Panc1 (cell line): ENCODE measurements at regions not wholly inside any gene's neighbourhood (a gene's known extent, or its start where the extent isn't known, plus 50 kb on each side); places are given as distances from the start of the nearest gene placed in this dataset.

ENCODE experiments used
- ATAC-seq: fragments of 200-7000 bp; cut with Tn5 transposase; 2 replicates; pipeline ENCODE4 v1.9.1; 2020; ENCODE audit warnings: mild to moderate bottlenecking, moderate library complexity
- BruUV-seq: library from RNA; stranded (reverse); fragments of 400-500 nt; replicated peaks from 2 replicates; lab custom pipeline; 2021; lab: Mats Ljungman, UMichigan
- CTCF ChIA-PET: fragments of 300-600 bp; sonication (Branson Sonifier 250); formaldehyde crosslinking; loops from one replicate; lab custom pipeline; 2022; ENCODE audit warnings: antibody characterized with exemption; lab: Charles Lee
- POLR2A ChIA-PET: fragments of 300-600 bp; sonication (Branson Sonifier 250); formaldehyde crosslinking; loops from one replicate; lab custom pipeline; 2022; ENCODE audit warnings: antibody characterized with exemption; lab: Charles Lee
- DNase-seq: peaks from one replicate; pipeline ENCODE4 v3.0.0-alpha.2; 2010; ENCODE audit warnings: low read depth, low spot score
- H3K27ac ChIP-seq: 2 replicates; pipeline ENCODE4 v1.5.1; 2011; ENCODE audit warnings: mild to moderate bottlenecking, low read length, inconsistent platforms
- H3K27me3 ChIP-seq: fragments of 200-500 bp; sonication (Bioruptor generic); 2 replicates; pipeline ENCODE4 v1.6.0; 2014; ENCODE audit warnings: low read length, inconsistent platforms; ENCODE audit not compliant: control insufficient read depth, insufficient read depth
- H3K36me3 ChIP-seq: fragments of 200-500 bp; sonication (Bioruptor generic); 2 replicates; pipeline ENCODE4 v1.5.1; 2014; ENCODE audit warnings: inconsistent platforms, mild to moderate bottlenecking, low read length, moderate library complexity; ENCODE audit not compliant: control insufficient read depth, insufficient read depth
- H3K4me1 ChIP-seq: 2 replicates; pipeline ENCODE4 v1.5.1; 2011; ENCODE audit warnings: inconsistent platforms, mild to moderate bottlenecking, low read length, moderate library complexity; ENCODE audit not compliant: control insufficient read depth, insufficient read depth
- H3K4me3 ChIP-seq, 2 experiments: 2 replicates each; pipeline ENCODE4 v1.5.1; 2011 to 2012; ENCODE audit warnings: low read depth in 2 of 2, low read length in 2 of 2, mild to moderate bottlenecking in 2 of 2, inconsistent platforms in 1 of 2, moderate library complexity in 1 of 2
- H3K9me3 ChIP-seq: fragments of 200-500 bp; sonication (Bioruptor generic); 2 replicates; pipeline ENCODE4 v1.5.1; 2014; ENCODE audit warnings: low read depth, mild to moderate bottlenecking, inconsistent platforms, low read length, moderate library complexity; ENCODE audit not compliant: control insufficient read depth, insufficient read depth
- CTCF ChIP-seq: fragments of 450-650 bp; IDR thresholded peaks from 2 replicates; pipeline ENCODE4 v1.5.1; 2017; ENCODE audit warnings: mild to moderate bottlenecking
- POLR2AphosphoS5 ChIP-seq: IDR thresholded peaks from 2 replicates; pipeline ENCODE4 v1.6.1; 2012; ENCODE audit warnings: mild to moderate bottlenecking, low read depth, low read length, moderate library complexity
- REST ChIP-seq, 2 experiments: IDR thresholded peaks; 2 replicates each; pipeline ENCODE4 v1.6.1; 2011 to 2012; ENCODE audit warnings: low read depth in 2 of 2, control low read depth in 1 of 2, low read length in 1 of 2, mild to moderate bottlenecking in 1 of 2, moderate library complexity in 1 of 2; ENCODE audit not compliant: insufficient read depth in 1 of 2
- SIN3A ChIP-seq: IDR thresholded peaks from 2 replicates; pipeline ENCODE4 v1.6.1; 2012; ENCODE audit warnings: low read depth, mild to moderate bottlenecking, low read length, moderate library complexity, borderline replicate concordance; ENCODE audit not compliant: insufficient read depth
- TCF7L2 ChIP-seq: IDR thresholded peaks from 2 replicates; pipeline ENCODE4 v1.6.1; 2011; ENCODE audit warnings: mild to moderate bottlenecking, low read depth, low read length, inconsistent platforms
- in situ Hi-C: cut with HindIII; loops from 2 replicates; pipeline ENCODE4 v1.10.0; 2016; ENCODE audit warnings: low sequenced_read_pairs, low pct_unique_long_range_greater_than_20kb
- intact Hi-C: fragments of 100-400 bp; cut with micrococcal nuclease; formaldehyde crosslinking; loops from one replicate; pipeline ENCODE4 v1.10.0; 2022; ENCODE audit not compliant: unreplicated experiment

GRCh38 chr10:64101606-64102263, 580.5 kb downstream of the REEP3 start:
- no peaks in the 10 kb centered on the region for H3K36me3 ChIP-seq
- intact Hi-C loops, result no loop called here
- POLR2A ChIA-PET, result no interaction called here
- ATAC-seq (no peak), DNase-seq (no peak)
- no peak overlapping the region for H3K27ac ChIP-seq
- CTCF ChIA-PET, result no interaction called here
- BruUV-seq, result no TSS peak
- no peaks in the 10 kb centered on the region for H3K27me3 ChIP-seq
- in situ Hi-C loops, result no loop called here
- TF ChIP-seq TCF7L2 (no peak), SIN3A (no peak), POLR2AphosphoS5 (no peak), CTCF (no peak), REST (IDR thresholded peaks at IDR 0.05; ENCODE audit: insufficient read depth in 1 of 2, low read depth in 2 of 2, low read length in 1 of 2) (no peak)
- no peaks in the 10 kb centered on the region for H3K4me1 ChIP-seq
- no peak overlapping the region for H3K4me3 ChIP-seq
- H3K9me3 ChIP-seq, result no peaks in the 10 kb centered on the region

- no peak for TF ChIP-seq POLR2AphosphoS5
- no peak for TF ChIP-seq SIN3A
- no peak for TF ChIP-seq CTCF
- no peak for TF ChIP-seq TCF7L2
- no peak for TF ChIP-seq REST (IDR thresholded peaks at IDR 0.05; ENCODE audit: insufficient read depth in 1 of 2, low read depth in 2 of 2, low read length in 1 of 2)
- no peaks in the 10 kb centered on the region for H3K27me3 ChIP-seq
- in situ Hi-C loops, result no loop called here
- no peak for ATAC-seq
- ChIA-PET CTCF (no interaction called here), POLR2A (no interaction called here)
- H3K27ac ChIP-seq, result no peak overlapping the region
- DNase-seq, result no peak
- H3K4me3 ChIP-seq, result no peak overlapping the region
- intact Hi-C loops, result no loop called here
- BruUV-seq, result no TSS peak
- no peaks in the 10 kb centered on the region for H3K4me1 ChIP-seq
- no peaks in the 10 kb centered on the region for H3K9me3 ChIP-seq
- H3K36me3 ChIP-seq, result no peaks in the 10 kb centered on the region
Observed at GRCh38 chr10:64102264-64102633, 581.0 kb downstream of the REEP3 start.
